ENCODE measurements at regions not wholly inside any gene's neighbourhood (a gene's known extent, or its start where the extent isn't known, plus 50 kb on each side); places are given as distances from the start of the nearest gene placed in this dataset.

- no peak for DNase-seq (ENCODE audit: low read depth, low spot score)
These were observed 320.9 kb downstream of the TFEC start for GRCh38 chr7:115709664-115710063.

GRCh38 chr7:115708013-115708341 is 322.6 kb downstream of the TFEC start:
- DNase-seq (ENCODE audit: low read depth, low spot score): no peak

GRCh38 chr7:115707258-115708012 is 323.1 kb downstream of the TFEC start:
- no peak for DNase-seq (ENCODE audit: low read depth, low spot score)

GRCh38 chr7:115704884-115705283 is 325.7 kb downstream of the TFEC start:
- DNase-seq (ENCODE audit: low read depth, low spot score): no peak

- no peak for DNase-seq (ENCODE audit: low read depth, low spot score)
These were observed 329.4 kb downstream of the TFEC start for GRCh38 chr7:115701141-115701540.

- no peak for DNase-seq (ENCODE audit: low read depth, low spot score)
These were observed 336.1 kb downstream of the TFEC start for GRCh38 chr7:115694424-115694823.

GRCh38 chr7:115693779-115694178 is 336.8 kb downstream of the TFEC start:
- no peak for DNase-seq (ENCODE audit: low read depth, low spot score)

- peak; percentile 29 for DNase-seq (ENCODE audit: low read depth, low spot score)
These were observed 340.6 kb downstream of the TFEC start for GRCh38 chr7:115689941-115690340.

- no peak for DNase-seq (ENCODE audit: low read depth, low spot score)
These were observed 347.5 kb downstream of the TFEC start for GRCh38 chr7:115683093-115683492.

GRCh38 chr7:115682507-115682906 is 348.1 kb downstream of the TFEC start:
- DNase-seq (ENCODE audit: low read depth, low spot score): no peak

GRCh38 chr7:115680921-115681320 is 349.6 kb downstream of the TFEC start:
- DNase-seq (ENCODE audit: low read depth, low spot score): no peak

- DNase-seq (ENCODE audit: low read depth, low spot score): peak; percentile 33
These were observed 350.6 kb downstream of the TFEC start for GRCh38 chr7:115679976-115680375.

GRCh38 chr7:115679423-115679822 is 351.1 kb downstream of the TFEC start:
- no peak for DNase-seq (ENCODE audit: low read depth, low spot score)

- DNase-seq (ENCODE audit: low read depth, low spot score): no peak
These were observed 352.2 kb downstream of the TFEC start for GRCh38 chr7:115678086-115678982.

GRCh38 chr7:115676707-115677106 is 353.9 kb downstream of the TFEC start:
- DNase-seq (ENCODE audit: low read depth, low spot score): no peak

GRCh38 chr7:115676080-115676479 is 354.5 kb downstream of the TFEC start:
- peak; percentile 24 for DNase-seq (ENCODE audit: low read depth, low spot score)

GRCh38 chr7:115674467-115675024 is 356.0 kb downstream of the TFEC start:
- DNase-seq (ENCODE audit: low read depth, low spot score): no peak

GRCh38 chr7:115672024-115672423 is 358.5 kb downstream of the TFEC start:
- DNase-seq (ENCODE audit: low read depth, low spot score): no peak

- no peak for DNase-seq (ENCODE audit: low read depth, low spot score)
These were observed 367.9 kb downstream of the TFEC start for GRCh38 chr7:115662676-115663075.

GRCh38 chr7:115662120-115662519 is 368.4 kb downstream of the TFEC start:
- no peak for DNase-seq (ENCODE audit: low read depth, low spot score)

- no peak for DNase-seq (ENCODE audit: low read depth, low spot score)
These were observed 372.3 kb downstream of the TFEC start for GRCh38 chr7:115658223-115658622.

GRCh38 chr7:115654384-115655214 is 376.0 kb downstream of the TFEC start:
- no peak for DNase-seq (ENCODE audit: low read depth, low spot score)

All from smooth muscle cell of the brain vasculature (primary cell).